Cardiac fibroblast (primary cell): ENCODE measurements at regions not wholly inside any gene's neighbourhood (a gene's known extent, or its start where the extent isn't known, plus 50 kb on each side); places are given as distances from the start of the nearest gene placed in this dataset.

Source experiments
- DNase-seq, 2 donors: peaks; one replicate each; pipeline versions ENCODE4 v3.0.0 to v3.0.0-alpha.2; 2010; ENCODE audit warnings: low read depth in 2 of 2
- H3K4me3 ChIP-seq, 2 donors: replicated peaks in 1 of 2; 1 replicate in 1 of 2; 2 replicates in 1 of 2; pipeline ENCODE4 v1.5.1; 2011; ENCODE audit warnings: low read depth in 2 of 2, low read length in 2 of 2, mild to moderate bottlenecking in 2 of 2, moderate library complexity in 1 of 2
- TF ChIP-seq, protein P1 (sequence below): IDR thresholded peaks from one replicate; pipeline ENCODE4 v1.5.1; 2011; ENCODE audit warnings: low read depth, mild to moderate bottlenecking, low read length, inconsistent platforms

DNA sequence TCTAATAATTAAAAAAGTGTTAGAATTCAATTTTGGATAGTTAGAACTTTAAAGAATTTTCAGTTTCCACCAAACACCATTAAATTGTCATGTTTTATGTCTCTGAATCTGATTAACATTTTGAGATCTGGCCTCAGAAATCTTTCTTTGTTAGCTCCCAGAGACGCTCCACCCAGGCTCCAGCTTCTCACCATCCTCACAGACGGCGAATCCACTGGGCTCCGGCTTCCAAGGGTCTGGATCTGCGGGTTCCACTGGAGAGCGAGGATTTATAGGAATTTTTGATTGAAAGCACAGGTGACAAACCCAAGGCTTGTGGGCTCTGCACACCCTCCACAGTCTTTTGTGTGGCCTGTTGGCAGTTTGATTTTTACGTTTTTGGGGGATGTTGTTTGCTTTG is 160.6 kb downstream of the URI1 start:
- TF ChIP-seq, protein P1, sequence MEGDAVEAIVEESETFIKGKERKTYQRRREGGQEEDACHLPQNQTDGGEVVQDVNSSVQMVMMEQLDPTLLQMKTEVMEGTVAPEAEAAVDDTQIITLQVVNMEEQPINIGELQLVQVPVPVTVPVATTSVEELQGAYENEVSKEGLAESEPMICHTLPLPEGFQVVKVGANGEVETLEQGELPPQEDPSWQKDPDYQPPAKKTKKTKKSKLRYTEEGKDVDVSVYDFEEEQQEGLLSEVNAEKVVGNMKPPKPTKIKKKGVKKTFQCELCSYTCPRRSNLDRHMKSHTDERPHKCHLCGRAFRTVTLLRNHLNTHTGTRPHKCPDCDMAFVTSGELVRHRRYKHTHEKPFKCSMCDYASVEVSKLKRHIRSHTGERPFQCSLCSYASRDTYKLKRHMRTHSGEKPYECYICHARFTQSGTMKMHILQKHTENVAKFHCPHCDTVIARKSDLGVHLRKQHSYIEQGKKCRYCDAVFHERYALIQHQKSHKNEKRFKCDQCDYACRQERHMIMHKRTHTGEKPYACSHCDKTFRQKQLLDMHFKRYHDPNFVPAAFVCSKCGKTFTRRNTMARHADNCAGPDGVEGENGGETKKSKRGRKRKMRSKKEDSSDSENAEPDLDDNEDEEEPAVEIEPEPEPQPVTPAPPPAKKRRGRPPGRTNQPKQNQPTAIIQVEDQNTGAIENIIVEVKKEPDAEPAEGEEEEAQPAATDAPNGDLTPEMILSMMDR = no peak
- no peak for DNase-seq
- H3K4me3 ChIP-seq = no peak overlapping the region

DNA sequence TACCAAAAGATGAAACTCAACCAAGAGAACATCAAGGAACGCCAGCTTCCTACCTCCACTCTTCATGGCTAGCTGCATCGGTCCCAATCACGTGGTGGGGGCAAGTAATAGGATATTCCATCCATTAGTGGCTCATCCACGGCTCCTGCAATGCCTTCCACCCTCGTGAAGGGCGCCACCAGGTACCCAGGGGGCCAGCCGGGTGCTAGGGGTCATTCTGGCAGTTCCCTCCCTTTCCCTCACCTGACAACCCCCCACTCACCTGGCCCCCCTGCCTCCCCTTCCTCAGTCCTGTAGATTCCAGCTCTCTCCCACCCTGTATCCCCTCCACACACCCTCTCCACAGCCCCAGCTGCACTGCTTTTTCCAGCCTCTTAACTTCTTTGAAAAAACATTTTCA is 161.9 kb downstream of the URI1 start:
- no peak for DNase-seq
- TF ChIP-seq, protein P1 = no peak
- no peak overlapping the region for H3K4me3 ChIP-seq

DNA sequence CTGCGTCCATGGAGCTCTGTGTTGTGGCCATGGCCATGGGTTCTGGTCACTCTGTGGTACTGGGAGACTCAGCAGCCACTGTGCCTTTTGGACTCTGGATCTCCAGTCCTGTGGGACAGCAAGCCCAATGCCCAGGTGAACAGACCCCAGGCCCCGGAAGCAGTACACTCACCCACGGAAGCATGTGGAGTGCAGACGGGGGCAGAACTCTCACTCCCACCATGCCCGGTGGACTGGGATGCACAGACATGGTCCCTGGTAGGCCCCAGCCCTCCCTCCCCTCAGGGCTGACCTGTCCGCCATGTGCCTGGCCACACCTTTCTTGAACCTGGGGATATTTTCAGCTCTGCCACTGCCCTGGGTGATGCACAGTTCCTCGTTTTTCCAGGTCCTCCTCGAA is 163.3 kb downstream of the URI1 start:
- DNase-seq = no peak
- H3K4me3 ChIP-seq = no peak overlapping the region
- TF ChIP-seq, protein P1 = no peak

DNA sequence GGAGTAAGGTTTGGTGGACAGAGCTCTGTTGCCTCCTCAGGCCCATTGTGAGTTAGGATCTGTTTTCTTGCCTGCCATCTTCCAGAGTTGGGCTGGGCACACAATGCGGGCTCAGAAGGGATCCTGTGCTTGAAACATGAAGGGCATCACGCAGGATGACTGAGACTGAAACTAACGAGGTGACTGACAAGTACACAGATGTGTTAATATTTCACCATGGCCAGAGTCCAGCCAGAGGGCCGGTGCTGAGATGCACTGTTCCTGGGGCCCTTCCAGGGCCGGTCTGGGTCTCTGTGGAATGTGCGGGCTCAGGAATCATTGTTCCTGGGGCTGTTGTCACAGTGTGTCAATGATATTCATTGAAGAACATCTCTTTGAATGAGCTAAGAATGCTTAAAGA is 163.7 kb downstream of the URI1 start:
- no peak for DNase-seq
- no peak overlapping the region for H3K4me3 ChIP-seq
- TF ChIP-seq, protein P1 = no peak

DNA sequence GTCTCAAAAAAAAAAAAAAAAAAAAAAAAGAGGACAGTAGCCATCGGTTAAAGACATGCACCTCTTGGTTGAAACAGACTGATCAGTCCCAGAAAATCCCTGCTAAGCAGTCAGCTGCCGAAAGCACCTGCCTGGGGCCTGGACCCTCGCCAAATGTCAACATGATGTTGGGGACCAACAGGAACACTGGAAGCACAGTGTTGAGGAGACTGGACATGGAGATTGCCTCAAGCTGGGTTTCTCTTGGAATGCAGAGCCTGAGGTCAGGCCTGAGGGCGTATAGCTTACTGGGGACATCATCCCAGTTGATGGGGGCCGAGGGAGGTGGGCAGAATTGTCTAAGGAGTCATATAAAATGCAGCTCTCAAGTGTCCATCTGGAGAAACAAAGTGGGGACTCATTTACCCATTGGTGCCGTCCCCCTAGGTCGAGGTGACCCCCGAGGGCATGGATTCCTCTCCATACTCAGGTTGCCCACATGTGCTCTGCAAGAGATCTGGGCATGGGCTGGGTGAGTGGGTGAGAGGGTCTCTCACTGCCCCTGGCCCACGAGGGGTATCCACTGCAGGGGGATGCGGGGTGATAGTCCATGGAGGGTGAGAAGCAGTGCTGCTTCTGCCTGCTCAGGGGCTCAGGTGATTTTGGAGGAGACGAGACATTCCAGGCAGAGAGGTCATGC is 164.5 kb downstream of the URI1 start:
- TF ChIP-seq, protein P1 = no peak
- no peak for DNase-seq
- no peak overlapping the region for H3K4me3 ChIP-seq

DNA sequence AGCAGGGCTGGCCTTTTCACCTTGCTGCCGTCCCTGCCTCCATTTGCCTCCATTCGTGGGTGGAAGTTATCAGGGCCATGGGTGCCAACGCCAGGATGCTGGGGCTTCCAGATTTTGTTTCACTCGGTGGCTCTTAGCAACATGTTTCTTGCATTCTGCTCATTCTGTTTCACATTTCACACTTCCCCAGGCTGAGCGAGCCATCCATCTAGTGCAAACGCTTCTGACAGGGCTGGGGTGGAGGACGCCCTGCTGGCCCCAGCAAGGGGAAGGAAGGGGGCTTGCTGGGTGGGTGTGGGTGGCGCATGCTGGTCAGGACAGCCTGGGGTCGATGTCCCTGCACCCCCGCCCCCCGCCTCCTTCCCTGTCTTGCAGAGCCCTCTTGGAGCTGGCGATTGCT is 165.2 kb downstream of the URI1 start:
- no peak overlapping the region for H3K4me3 ChIP-seq
- DNase-seq = no peak
- TF ChIP-seq, protein P1 = no peak

DNA sequence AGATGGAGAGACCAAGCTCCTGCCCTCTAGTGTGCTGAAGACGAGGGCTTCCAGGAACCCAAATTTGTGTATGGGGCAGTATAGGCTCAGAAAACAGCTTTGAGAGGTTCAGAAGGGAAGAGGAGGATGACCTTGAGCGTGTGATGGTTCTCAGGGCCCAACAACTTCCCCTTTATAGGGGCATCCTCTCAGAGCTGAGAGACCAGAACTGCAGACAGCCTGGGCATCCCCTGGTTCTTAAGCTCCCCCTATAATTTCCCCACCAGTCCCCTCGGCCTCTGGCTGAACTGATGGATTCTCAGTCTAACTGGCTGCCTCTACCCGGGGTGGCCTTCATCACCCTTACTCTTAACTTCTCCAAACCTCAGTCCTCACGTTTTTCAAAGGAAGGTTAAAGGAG is 167.5 kb downstream of the URI1 start:
- no peak overlapping the region for H3K4me3 ChIP-seq
- TF ChIP-seq, protein P1 = no peak
- no peak for DNase-seq
